H1 (cell line): ENCODE measurements at regions not wholly inside any gene's neighbourhood (a gene's known extent, or its start where the extent isn't known, plus 50 kb on each side); places are given as distances from the start of the nearest gene placed in this dataset.

Source experiments
- CTCF ChIA-PET: fragments of 300-600 bp; sonication (Branson Sonifier 250); formaldehyde crosslinking; loops from one replicate; lab custom pipeline; 2021; ENCODE audit not compliant: partially characterized antibody; lab: Charles Lee
- POLR2A ChIA-PET: fragments of 300-600 bp; sonication (Branson Sonifier 250); formaldehyde crosslinking; loops from one replicate; lab custom pipeline; 2021; ENCODE audit warnings: inconsistent platforms; ENCODE audit not compliant: partially characterized antibody; lab: Charles Lee
- DNase-seq, 2 experiments: peaks; one replicate each; pipeline versions ENCODE4 v3.0.0 to v3.0.0-alpha.2; 2010 to 2022; ENCODE audit warnings: low spot score in 2 of 2, low read depth in 1 of 2, mixed read lengths in 1 of 2
- FAIRE-seq: peaks from 2 replicates; lab custom pipeline; 2011; peaks lifted over from hg19 to GRCh38; lab: Jason Lieb, UNC
- H2AFZ ChIP-seq: 2 replicates; pipeline ENCODE4 v1.8.1; 2012; ENCODE audit warnings: low read length, inconsistent platforms
- H2AK5ac ChIP-seq: 2 replicates; pipeline ENCODE4 v1.6.1; 2013; ENCODE audit warnings: low read depth, low read length
- H2BK120ac ChIP-seq: replicated peaks from 2 replicates; pipeline ENCODE3; 2013; ENCODE audit warnings: low read depth, low read length, inconsistent platforms
- H2BK12ac ChIP-seq: 2 replicates; pipeline ENCODE4 v1.6.1; 2013; ENCODE audit warnings: low read depth, low read length
- H2BK15ac ChIP-seq: 2 replicates; pipeline ENCODE4 v1.6.1; 2013; ENCODE audit warnings: low read length
- H2BK20ac ChIP-seq: 2 replicates; pipeline ENCODE4 v1.6.1; 2013; ENCODE audit warnings: low read length
- H2BK5ac ChIP-seq: 2 replicates; pipeline ENCODE4 v1.6.1; 2013; ENCODE audit warnings: low read depth, low read length
- H3K14ac ChIP-seq: 2 replicates; pipeline ENCODE4 v1.6.1; 2013; ENCODE audit warnings: inconsistent platforms; ENCODE audit not compliant: insufficient read length
- H3K18ac ChIP-seq: 2 replicates; pipeline ENCODE4 v1.6.1; 2013; ENCODE audit warnings: low read length; ENCODE audit errors: extremely low read depth
- H3K23ac ChIP-seq: 2 replicates; pipeline ENCODE4 v1.6.1; 2013; ENCODE audit warnings: inconsistent platforms; ENCODE audit not compliant: insufficient read length
- H3K23me2 ChIP-seq: 2 replicates; pipeline ENCODE4 v1.6.1; 2013; ENCODE audit warnings: low read depth, low read length
- H3K27ac ChIP-seq: 2 replicates; pipeline ENCODE4 v1.6.1; 2011; ENCODE audit warnings: low read depth, low read length, inconsistent platforms
- H3K27me3 ChIP-seq, 4 experiments: replicated peaks in 1 of 4; 1 replicate in 1 of 4; 2 replicates in 3 of 4; pipeline versions ENCODE4 v1.6.1 to v1.8.1; 2011 to 2013; ENCODE audit warnings: low read length in 3 of 4, mild to moderate bottlenecking in 3 of 4, inconsistent platforms in 2 of 4, mixed read lengths in 2 of 4, moderate library complexity in 1 of 4; ENCODE audit not compliant: control insufficient read depth in 3 of 4, insufficient read depth in 3 of 4; ENCODE audit errors: extremely low read depth in 1 of 4
- H3K36me3 ChIP-seq, 4 experiments: 2 replicates each; pipeline versions ENCODE4 v1.6.1 to v1.8.1; 2011 to 2013; ENCODE audit warnings: mild to moderate bottlenecking in 4 of 4, low read length in 3 of 4, moderate library complexity in 2 of 4, control low read depth in 1 of 4, inconsistent platforms in 1 of 4; ENCODE audit not compliant: insufficient read depth in 4 of 4, control insufficient read depth in 2 of 4
- H3K4ac ChIP-seq: replicated peaks from 2 replicates; pipeline ENCODE3; 2013; ENCODE audit warnings: low read length, low read depth, mixed read lengths, inconsistent platforms; ENCODE audit not compliant: insufficient read length
- H3K4me1 ChIP-seq, 4 experiments: replicated peaks in 1 of 4; 1 replicate in 1 of 4; 2 replicates in 3 of 4; pipeline versions ENCODE4 v1.6.1 to v1.8.1; 2011 to 2013; ENCODE audit warnings: low read length in 3 of 4, inconsistent platforms in 2 of 4, mixed read lengths in 1 of 4; ENCODE audit not compliant: insufficient read depth in 4 of 4, control insufficient read depth in 3 of 4
- H3K4me2 ChIP-seq, 2 experiments: 2 replicates each; pipeline versions ENCODE4 v1.6.1 to v1.8.1; 2011 to 2013; ENCODE audit warnings: low read depth in 2 of 2, low read length in 2 of 2, control low read depth in 1 of 2, inconsistent platforms in 1 of 2, mild to moderate bottlenecking in 1 of 2; ENCODE audit not compliant: insufficient read depth in 1 of 2
- H3K4me3 ChIP-seq, 4 experiments: fragments of 200-600, 300-600 bp in 1 of 4; sonication (generic), shearing (Covaris generic), sonication (Bioruptor Twin) in 1 of 4; 2 replicates each; pipeline versions ENCODE4 v1.5.1 to v1.8.1; 2011 to 2016; ENCODE audit warnings: low read length in 4 of 4, low read depth in 3 of 4, control low read depth in 2 of 4, inconsistent platforms in 2 of 4, mild to moderate bottlenecking in 2 of 4, mixed read lengths in 1 of 4, moderate library complexity in 1 of 4; ENCODE audit not compliant: insufficient read depth in 2 of 4; ENCODE audit errors: extremely low read depth in 1 of 4
- H3K56ac ChIP-seq: replicated peaks from 2 replicates; pipeline ENCODE3; 2013; ENCODE audit warnings: low read depth, mild to moderate bottlenecking, mixed read lengths, low read length, inconsistent platforms; ENCODE audit not compliant: insufficient read length
- H3K79me1 ChIP-seq: 2 replicates; pipeline ENCODE4 v1.6.1; 2013; ENCODE audit warnings: low read depth, low read length, control low read depth
- H3K79me2 ChIP-seq, 2 experiments: 2 replicates each; pipeline versions ENCODE4 v1.6.1 to v1.8.1; 2012 to 2013; ENCODE audit warnings: low read length in 2 of 2, mild to moderate bottlenecking in 2 of 2, inconsistent platforms in 1 of 2; ENCODE audit not compliant: insufficient read depth in 2 of 2, control insufficient read depth in 1 of 2
- H3K9ac ChIP-seq, 4 experiments: replicated peaks in 1 of 4; 1 replicate in 1 of 4; 2 replicates in 3 of 4; pipeline versions ENCODE4 v1.6.1 to v1.8.1; 2011 to 2013; ENCODE audit warnings: low read depth in 3 of 4, low read length in 3 of 4, control low read depth in 2 of 4, mild to moderate bottlenecking in 2 of 4, moderate library complexity in 2 of 4, inconsistent platforms in 1 of 4; ENCODE audit errors: extremely low read depth in 1 of 4
- H3K9me3 ChIP-seq, 2 experiments: 2 replicates each; pipeline versions ENCODE4 v1.6.1 to v1.8.1; 2012 to 2013; ENCODE audit warnings: mild to moderate bottlenecking in 2 of 2, moderate library complexity in 2 of 2, control low read depth in 1 of 2, inconsistent platforms in 1 of 2, low read depth in 1 of 2, low read length in 1 of 2, mixed read lengths in 1 of 2; ENCODE audit not compliant: insufficient read depth in 2 of 2
- H4K20me1 ChIP-seq, 2 experiments: replicated peaks in 1 of 2; 2 replicates each; pipeline versions ENCODE3 to v1.8.1; 2011 to 2013; ENCODE audit warnings: inconsistent platforms in 2 of 2, low read length in 2 of 2, mild to moderate bottlenecking in 1 of 2; ENCODE audit not compliant: insufficient read depth in 2 of 2, control insufficient read depth in 1 of 2
- H4K5ac ChIP-seq: 2 replicates; pipeline ENCODE4 v1.6.1; 2013; ENCODE audit warnings: low read length, low read depth, mixed read lengths, inconsistent platforms; ENCODE audit not compliant: insufficient read length
- H4K8ac ChIP-seq: 2 replicates; pipeline ENCODE4 v1.8.0; 2013; ENCODE audit warnings: mild to moderate bottlenecking, moderate library complexity, low read length, inconsistent platforms; ENCODE audit not compliant: insufficient read depth; ENCODE audit errors: extremely low read depth
- H4K91ac ChIP-seq: replicated peaks from 2 replicates; pipeline ENCODE3; 2013; ENCODE audit warnings: low read length, mixed read lengths, inconsistent platforms; ENCODE audit not compliant: insufficient read length
- CBX8 ChIP-seq: fragments of 300-800, 300-1000 bp; sonication (generic); IDR thresholded peaks from 2 replicates; pipeline ENCODE4 v1.7.1; 2016; ENCODE audit warnings: low read depth, low read length, borderline replicate concordance
- EP300 ChIP-seq, 2 experiments: IDR thresholded peaks; 1 replicate in 1 of 2; 2 replicates in 1 of 2; pipeline ENCODE4 v1.6.1; 2011 to 2012; ENCODE audit warnings: low read depth in 2 of 2, low read length in 2 of 2, mild to moderate bottlenecking in 2 of 2, borderline replicate concordance in 1 of 2, inconsistent platforms in 1 of 2, moderate library complexity in 1 of 2
- GTF2F1 ChIP-seq: IDR thresholded peaks from 2 replicates; pipeline ENCODE4 v1.6.1; 2012; ENCODE audit warnings: low read depth, low read length, improper control_type of control experiment, borderline replicate concordance
- KDM4A ChIP-seq: IDR thresholded peaks from one replicate; pipeline ENCODE4 v1.7.1; 2012; ENCODE audit warnings: low read depth, mild to moderate bottlenecking, moderate library complexity, low read length, inconsistent platforms; ENCODE audit not compliant: severe bottlenecking
- RFX5 ChIP-seq: IDR thresholded peaks from 2 replicates; pipeline ENCODE4 v1.6.1; 2011; ENCODE audit warnings: low read depth, low read length, improper control_type of control experiment, borderline replicate concordance
- TBP ChIP-seq: IDR thresholded peaks from 2 replicates; pipeline ENCODE4 v1.6.1; 2011; ENCODE audit warnings: low read depth, low read length, improper control_type of control experiment
- TCF12 ChIP-seq: IDR thresholded peaks from 2 replicates; pipeline ENCODE4 v1.6.1; 2011; ENCODE audit warnings: low read depth, mild to moderate bottlenecking, low read length
- WGBS, 2 experiments: shearing (Covaris generic) in 1 of 2; methylation state at CpG; one replicate each; pipeline versions ENCODE4 v1.1.6 to v1.1.7; 2013 to 2015; ENCODE audit warnings: low lambda C conversion rate in 2 of 2, mixed read lengths in 2 of 2, inconsistent platforms in 1 of 2, low coverage in 1 of 2, missing lambda C conversion rate in 1 of 2; ENCODE audit not compliant: insufficient replicate concordance in 2 of 2, insufficient coverage in 1 of 2, insufficient read length in 1 of 2; ENCODE audit errors: extremely low coverage in 1 of 2, missing lambda C conversion rate in 1 of 2; 5-methylcytosine and 5-hydroxymethylcytosine counted together

DNA sequence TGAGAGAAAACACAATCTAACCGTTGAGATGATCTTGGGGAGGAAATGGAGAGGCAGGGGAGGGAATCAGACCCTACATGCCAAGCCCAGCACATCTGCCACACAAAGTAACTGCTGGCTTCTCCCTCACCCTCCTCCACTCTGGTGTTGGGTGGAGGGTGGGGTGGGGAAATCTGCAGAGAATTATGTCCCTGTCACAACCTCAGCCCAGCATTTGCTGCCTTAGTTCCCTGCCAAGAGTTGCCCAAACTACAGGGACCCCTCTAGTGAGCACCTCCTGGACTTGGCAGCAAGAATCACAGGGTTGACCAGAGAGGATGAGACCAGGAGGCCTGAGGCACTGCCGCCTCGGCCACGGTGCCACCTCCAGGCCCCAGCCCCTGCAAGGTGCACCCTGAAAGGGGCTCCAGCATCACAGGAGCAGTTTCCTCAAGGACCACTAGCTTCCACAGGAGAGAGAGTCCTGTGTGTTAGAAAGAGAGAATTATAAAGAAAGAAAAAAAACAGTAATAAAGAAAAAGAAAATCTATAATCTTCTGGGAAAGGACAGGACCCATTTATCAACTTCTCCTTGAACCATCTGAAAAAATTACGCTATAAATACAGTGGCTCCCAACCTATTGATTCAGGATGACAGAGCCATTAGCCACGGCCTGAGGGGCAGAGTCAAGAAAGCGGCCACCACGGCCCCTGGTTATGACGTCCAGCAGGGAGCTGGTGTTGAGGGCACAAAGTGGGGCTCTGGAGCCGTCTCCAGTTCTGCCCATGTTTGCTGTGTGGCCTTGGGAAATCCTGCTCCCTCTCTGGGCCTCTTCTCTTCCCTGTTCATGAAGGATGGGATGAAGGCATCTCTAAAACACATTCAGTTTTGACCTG lies 451.7 kb downstream of the MATN1 start:
- no peak overlapping the region for H3K4me2 ChIP-seq
- FAIRE-seq, result no peak
- H3K9me3 ChIP-seq, result no peaks in the 10 kb centered on the region
- POLR2A ChIA-PET, result no interaction called here
- H2BK20ac ChIP-seq, result no peak overlapping the region
- H2AK5ac ChIP-seq, result no peak overlapping the region
- no peak overlapping the region for H3K14ac ChIP-seq
- H3K9ac ChIP-seq, result no peak overlapping the region
- no peak overlapping the region for H2BK120ac ChIP-seq
- H2BK12ac ChIP-seq, result no peak overlapping the region
- H3K79me2 ChIP-seq, result no peaks in the 10 kb centered on the region
- H3K4me3 ChIP-seq, result no peak overlapping the region
- H2BK15ac ChIP-seq, result no peak overlapping the region
- no peak overlapping the region for H4K8ac ChIP-seq
- DNase-seq, result no peak
- no peaks in the 10 kb centered on the region; the same call in 1 of the 2 replicates for H3K79me1 ChIP-seq
- no peak overlapping the region for H3K23ac ChIP-seq
- H3K56ac ChIP-seq, result no peak overlapping the region
- no peak overlapping the region for H3K4ac ChIP-seq
- H2BK5ac ChIP-seq, result no peak overlapping the region
- H3K36me3 ChIP-seq, result no peaks in the 10 kb centered on the region
- no peak overlapping the region for H3K27ac ChIP-seq
- H3K23me2 ChIP-seq, result no peaks in the 10 kb centered on the region; the same call in 1 of the 2 replicates
- H2AFZ ChIP-seq, result no peak overlapping the region
- H4K5ac ChIP-seq, result no peak overlapping the region
- no peaks in the 10 kb centered on the region; a peak in 1 of 7 replicates for H3K27me3 ChIP-seq
- CTCF ChIA-PET, result interaction anchor here (1.4 kb wide), 1 partner anchor 22 kb away, joined by 4 read pairs; no protein-coding TSS in a partner anchor
- TF ChIP-seq EP300 (IDR thresholded peaks at IDR 0.05; ENCODE audit: borderline replicate concordance in 1 of 2, low read depth in 2 of 2, low read length in 2 of 2) (no peak), GTF2F1 (no peak), CBX8 (no peak), KDM4A (no peak), TCF12 (no peak), RFX5 (no peak), TBP (no peak)
- TF ChIP-seq, all 59 proteins: peak for 0
- WGBS, 2 experiments, result 91% methylated on average over 10 of the region's 10 CpGs; no CpG with 5 or more reads in 1 of the 2 experiments
- Histone ChIP-seq H4K20me1 (no peaks in the 10 kb centered on the region), H4K91ac (no peak overlapping the region), H3K4me1 (no peaks in the 10 kb centered on the region), H3K18ac (no peak overlapping the region)
